HEK293 (cell line): ENCODE measurements at regions not wholly inside any gene's neighbourhood (a gene's known extent, or its start where the extent isn't known, plus 50 kb on each side); places are given as distances from the start of the nearest gene placed in this dataset.

Source experiments
- CTCF ChIA-PET: fragments of 350-600 bp; formaldehyde crosslinking; extraction: SDS; loops from one replicate; lab custom pipeline; 2021; ENCODE audit warnings: antibody characterized with exemption; lab: Yijun Ruan, JAX
- POLR2A ChIA-PET: fragments of 300-600 bp; formaldehyde crosslinking; extraction: SDS; loops from one replicate; lab custom pipeline; 2020; ENCODE audit warnings: antibody characterized with exemption, inconsistent platforms; lab: Yijun Ruan, JAX
- H3K27ac ChIP-seq: fragments of 200-500 bp; sonication (Bioruptor generic); 2 replicates; pipeline ENCODE4 v1.5.1; 2014; ENCODE audit warnings: low read depth, low read length, control low read depth, inconsistent platforms; ENCODE audit errors: extremely low read depth
- H3K36me3 ChIP-seq, 2 experiments: fragments of 200-500 bp in 1 of 2; sonication (Bioruptor generic) in 1 of 2; 1 replicate in 1 of 2; 2 replicates in 1 of 2; pipeline ENCODE4 v1.5.1; 2014 to 2017; ENCODE audit warnings: inconsistent platforms in 2 of 2, low read length in 2 of 2; ENCODE audit not compliant: control insufficient read depth in 2 of 2, insufficient read depth in 1 of 2
- H3K4me1 ChIP-seq: fragments of 200-500 bp; sonication (Bioruptor generic); 2 replicates; pipeline ENCODE4 v1.5.1; 2014; ENCODE audit warnings: mild to moderate bottlenecking, low read length, inconsistent platforms; ENCODE audit not compliant: control insufficient read depth, insufficient read depth
- H3K4me3 ChIP-seq: 2 replicates; pipeline ENCODE4 v1.5.1; 2011; ENCODE audit warnings: low read depth, mild to moderate bottlenecking, control low read depth, low read length, moderate library complexity
- H3K9me3 ChIP-seq: fragments of 200-500 bp; sonication (Bioruptor generic); 2 replicates; pipeline ENCODE4 v1.5.1; 2014; ENCODE audit warnings: low read depth, low read length, inconsistent platforms; ENCODE audit not compliant: control insufficient read depth, insufficient read depth
- BCL11B ChIP-seq: fragments of 450-650 bp; formaldehyde crosslinking; IDR thresholded peaks from 2 replicates; pipeline ENCODE4 v1.5.1; 2016; ENCODE audit warnings: low read depth, missing biosample characterization, missing genetic modification characterization
- KLF1 ChIP-seq: fragments of 450-650 bp; formaldehyde crosslinking; IDR thresholded peaks from 2 replicates; pipeline ENCODE4 v1.5.1; 2016; ENCODE audit warnings: missing biosample characterization, missing genetic modification characterization
- PBX3 ChIP-seq: sonication (generic); formaldehyde crosslinking; IDR thresholded peaks from 2 replicates; pipeline ENCODE4 v1.8.1; 2022; ENCODE audit warnings: mild to moderate bottlenecking, moderate library complexity, missing genetic modification reagents
- PRDM1 ChIP-seq: fragments of 450-650 bp; formaldehyde crosslinking; IDR thresholded peaks from 2 replicates; pipeline ENCODE4; 2016; ENCODE audit warnings: missing biosample characterization, missing genetic modification characterization
- REST ChIP-seq: fragments of 450-650 bp; formaldehyde crosslinking; IDR thresholded peaks from 2 replicates; pipeline ENCODE4 v1.5.1; 2016; ENCODE audit warnings: missing biosample characterization, missing genetic modification characterization
- ZBTB21 ChIP-seq: fragments of 450-650 bp; formaldehyde crosslinking; IDR thresholded peaks from 2 replicates; pipeline ENCODE4 v1.5.1; 2017; ENCODE audit warnings: missing biosample characterization, missing genetic modification characterization
- ZIC2 ChIP-seq: fragments of 450-650 bp; formaldehyde crosslinking; IDR thresholded peaks from 2 replicates; pipeline ENCODE4 v1.5.1; 2016; ENCODE audit warnings: missing biosample characterization, missing genetic modification characterization
- ZNF148 ChIP-seq: fragments of 450-650 bp; formaldehyde crosslinking; IDR thresholded peaks from 2 replicates; pipeline ENCODE4 v1.5.0; 2017; ENCODE audit warnings: missing biosample characterization, missing genetic modification characterization, borderline replicate concordance
- ZNF398 ChIP-seq: fragments of 450-650 bp; formaldehyde crosslinking; IDR thresholded peaks from 2 replicates; pipeline ENCODE4 v1.5.1; 2017; ENCODE audit warnings: missing biosample characterization, missing genetic modification characterization
- ZNF629 ChIP-seq: fragments of 450-650 bp; formaldehyde crosslinking; IDR thresholded peaks from 2 replicates; pipeline ENCODE4 v1.5.1; 2017; ENCODE audit warnings: missing biosample characterization, missing genetic modification characterization
- ZNF692 ChIP-seq: fragments of 450-650 bp; formaldehyde crosslinking; IDR thresholded peaks from 2 replicates; pipeline ENCODE4 v1.5.1; 2016; ENCODE audit warnings: missing biosample characterization, missing genetic modification characterization
- ZNF777 ChIP-seq: fragments of 450-650 bp; formaldehyde crosslinking; IDR thresholded peaks from 2 replicates; pipeline ENCODE4 v1.5.1; 2017; ENCODE audit warnings: missing biosample characterization, missing genetic modification characterization, borderline replicate concordance
- ZNF785 ChIP-seq: fragments of 450-650 bp; formaldehyde crosslinking; IDR thresholded peaks from 2 replicates; pipeline ENCODE4 v1.5.1; 2016; ENCODE audit warnings: missing biosample characterization, missing genetic modification characterization

- CTCF ChIA-PET = no interaction called here
- H3K9me3 ChIP-seq = no peaks in the 10 kb centered on the region
- no peaks in the 10 kb centered on the region for H3K4me1 ChIP-seq
- H3K36me3 ChIP-seq = no peaks in the 10 kb centered on the region
- no peak for TF ChIP-seq PRDM1 (tag by site-specific recombination)
- no peak for TF ChIP-seq PBX3 (CRISPR knock-in tag)
- no peak for TF ChIP-seq ZNF785 (tag by site-specific recombination)
- no peak for TF ChIP-seq REST (tag by site-specific recombination)
- TF ChIP-seq ZNF777 (tag by site-specific recombination) = no peak
- TF ChIP-seq ZNF398 (tag by site-specific recombination) = no peak
- TF ChIP-seq ZNF148 = no peak
- TF ChIP-seq, all 188 proteins: peak for 0
- Histone ChIP-seq H3K27ac (no peak overlapping the region), H3K4me3 (no peak overlapping the region)
- POLR2A ChIA-PET = no interaction called here
These were observed 531.0 kb downstream of the METTL4 start for GRCh38 chr18:2040279-2040678.

GRCh38 chr18:2049986-2050385 lies 521.3 kb downstream of the METTL4 start:
- Histone ChIP-seq H3K4me3 (no peak overlapping the region), H3K9me3 (no peaks in the 10 kb centered on the region), H3K27ac (no peak overlapping the region), H3K36me3 (no peaks in the 10 kb centered on the region), H3K4me1 (no peaks in the 10 kb centered on the region)
- ChIA-PET POLR2A (no interaction called here), CTCF (interaction anchor here (0.8 kb wide), 1 partner anchor 12 kb away, joined by 3 read pairs; no protein-coding TSS in a partner anchor)
- no peak for TF ChIP-seq ZNF692 (tag by site-specific recombination)
- no peak for TF ChIP-seq ZNF629
- no peak for TF ChIP-seq BCL11B
- no peak for TF ChIP-seq ZBTB21 (tag by site-specific recombination)
- no peak for TF ChIP-seq KLF1 (tag by site-specific recombination)
- TF ChIP-seq ZIC2 = no peak
- no peak for TF ChIP-seq ZNF148
